Activated naive CD8-positive, alpha-beta T cell treated with anti-CD3 and anti-CD28 coated beads for 36 hours (primary cell): ENCODE measurements at regions not wholly inside any gene's neighbourhood (a gene's known extent, or its start where the extent isn't known, plus 50 kb on each side); places are given as distances from the start of the nearest gene placed in this dataset.

ENCODE experiments used
- DNase-seq: peaks from one replicate; pipeline ENCODE4 v3.0.0; 2021
- H3K27ac Mint-ChIP-seq: one replicate; pipeline ENCODE4 v1.8.0; 2022; ENCODE audit warnings: mild to moderate bottlenecking, moderate library complexity, mixed read lengths
- H3K27me3 Mint-ChIP-seq: one replicate; pipeline ENCODE4 v1.8.0; 2022; ENCODE audit warnings: mild to moderate bottlenecking, mixed read lengths
- H3K36me3 Mint-ChIP-seq: one replicate; pipeline ENCODE4 v1.8.0; 2021; ENCODE audit warnings: mild to moderate bottlenecking, mixed read lengths
- H3K4me1 Mint-ChIP-seq: one replicate; pipeline ENCODE4 v1.8.0; 2021; ENCODE audit warnings: mixed read lengths
- H3K4me3 Mint-ChIP-seq: one replicate; pipeline ENCODE4 v1.8.0; 2022; ENCODE audit warnings: mild to moderate bottlenecking, moderate library complexity, mixed read lengths
- H3K9me3 Mint-ChIP-seq: one replicate; pipeline ENCODE4 v1.8.0; 2022; ENCODE audit warnings: mixed read lengths

DNA sequence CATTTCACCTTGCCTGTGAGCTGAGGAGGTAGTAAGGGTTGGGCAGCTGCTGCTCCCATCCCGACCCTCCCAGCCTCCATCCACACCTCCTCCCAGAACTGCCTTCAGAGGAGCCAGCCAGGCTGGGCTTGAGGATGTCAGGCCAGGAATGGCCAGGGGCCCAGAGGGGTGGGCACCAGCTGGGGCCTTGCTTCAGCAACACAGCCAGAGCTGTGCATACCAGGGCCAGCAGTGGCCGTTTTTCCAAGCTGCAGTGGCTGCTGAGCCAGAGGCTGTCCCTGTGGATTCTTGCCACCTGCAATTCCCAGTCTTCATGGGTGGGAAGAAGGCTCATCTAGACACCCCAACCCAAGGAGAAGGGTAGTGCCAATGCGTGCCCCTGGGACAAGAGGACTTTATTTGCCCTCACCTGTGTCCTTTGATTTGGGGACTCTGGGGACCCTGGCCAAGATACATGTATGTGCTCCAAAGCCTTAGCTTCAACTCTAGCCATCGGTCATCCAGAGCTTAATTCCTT is 153.4 kb upstream of the SDK2 start:
- DNase-seq: no peak
- H3K4me3 Mint-ChIP-seq: no peak overlapping the region
- H3K27me3 Mint-ChIP-seq: peaks cover 4% of the 10 kb centered on the region
- H3K9me3 Mint-ChIP-seq: no peaks in the 10 kb centered on the region
- no peak overlapping the region for H3K27ac Mint-ChIP-seq
- H3K4me1 Mint-ChIP-seq: no peaks in the 10 kb centered on the region
- no peaks in the 10 kb centered on the region for H3K36me3 Mint-ChIP-seq

DNA sequence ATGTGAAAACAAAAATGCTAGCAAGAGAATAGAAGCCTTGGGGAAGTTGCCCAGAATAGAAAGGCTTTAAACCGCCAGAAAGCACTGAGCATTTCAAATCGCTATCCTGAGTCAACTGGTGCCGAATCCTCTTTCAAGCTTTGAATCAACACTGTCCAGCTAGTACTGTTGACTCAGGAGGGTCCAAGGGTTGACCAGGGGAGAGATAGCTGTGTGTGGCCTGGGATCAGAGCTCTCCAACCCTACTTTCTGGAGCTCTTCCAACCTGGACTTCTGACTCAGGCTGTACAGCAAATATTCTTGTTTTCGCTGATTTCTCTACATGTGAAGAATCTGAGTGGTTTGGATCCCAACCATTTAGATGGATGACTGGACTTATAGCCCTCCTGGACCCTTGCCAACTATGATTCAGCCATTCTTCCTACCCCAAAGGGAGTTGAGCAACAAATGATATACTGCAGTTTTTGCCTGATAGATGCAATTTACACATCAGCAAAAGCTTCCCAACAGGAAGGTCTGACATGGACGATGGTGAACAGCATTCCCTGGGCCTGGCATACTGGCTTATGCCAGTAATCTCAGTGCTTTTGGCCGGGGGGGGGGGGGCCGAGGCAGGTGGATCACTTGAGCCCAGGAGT is 154.0 kb upstream of the SDK2 start:
- no peaks in the 10 kb centered on the region for H3K4me1 Mint-ChIP-seq
- no peak overlapping the region for H3K4me3 Mint-ChIP-seq
- peaks cover 2% of the 10 kb centered on the region for H3K9me3 Mint-ChIP-seq
- peaks cover 4% of the 10 kb centered on the region for H3K27me3 Mint-ChIP-seq
- no peak overlapping the region for H3K27ac Mint-ChIP-seq
- DNase-seq: no peak
- no peaks in the 10 kb centered on the region for H3K36me3 Mint-ChIP-seq

DNA sequence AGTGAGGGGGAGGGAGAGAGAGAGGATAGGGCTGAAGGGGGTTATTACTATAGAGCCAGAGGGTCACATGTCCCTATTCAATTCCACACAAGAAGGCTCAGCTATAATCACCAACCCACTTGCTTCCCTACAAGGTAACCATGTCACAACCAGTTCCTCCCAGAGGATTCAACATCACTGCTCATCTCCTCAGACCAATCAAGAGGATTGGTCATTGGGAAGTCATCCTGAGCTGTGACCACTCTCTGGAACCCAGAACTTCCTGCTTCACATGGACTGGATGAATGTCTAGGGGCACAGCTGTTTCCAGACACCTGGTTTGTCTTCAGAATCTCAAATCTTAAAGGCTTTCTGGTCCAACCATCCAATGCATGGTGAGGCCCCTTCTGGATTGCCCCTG is 154.9 kb upstream of the SDK2 start:
- no peak for DNase-seq
- peaks cover 4% of the 10 kb centered on the region for H3K9me3 Mint-ChIP-seq
- no peaks in the 10 kb centered on the region for H3K36me3 Mint-ChIP-seq
- no peak overlapping the region for H3K4me3 Mint-ChIP-seq
- no peak overlapping the region for H3K27ac Mint-ChIP-seq
- peaks cover 4% of the 10 kb centered on the region for H3K27me3 Mint-ChIP-seq
- no peaks in the 10 kb centered on the region for H3K4me1 Mint-ChIP-seq

DNA sequence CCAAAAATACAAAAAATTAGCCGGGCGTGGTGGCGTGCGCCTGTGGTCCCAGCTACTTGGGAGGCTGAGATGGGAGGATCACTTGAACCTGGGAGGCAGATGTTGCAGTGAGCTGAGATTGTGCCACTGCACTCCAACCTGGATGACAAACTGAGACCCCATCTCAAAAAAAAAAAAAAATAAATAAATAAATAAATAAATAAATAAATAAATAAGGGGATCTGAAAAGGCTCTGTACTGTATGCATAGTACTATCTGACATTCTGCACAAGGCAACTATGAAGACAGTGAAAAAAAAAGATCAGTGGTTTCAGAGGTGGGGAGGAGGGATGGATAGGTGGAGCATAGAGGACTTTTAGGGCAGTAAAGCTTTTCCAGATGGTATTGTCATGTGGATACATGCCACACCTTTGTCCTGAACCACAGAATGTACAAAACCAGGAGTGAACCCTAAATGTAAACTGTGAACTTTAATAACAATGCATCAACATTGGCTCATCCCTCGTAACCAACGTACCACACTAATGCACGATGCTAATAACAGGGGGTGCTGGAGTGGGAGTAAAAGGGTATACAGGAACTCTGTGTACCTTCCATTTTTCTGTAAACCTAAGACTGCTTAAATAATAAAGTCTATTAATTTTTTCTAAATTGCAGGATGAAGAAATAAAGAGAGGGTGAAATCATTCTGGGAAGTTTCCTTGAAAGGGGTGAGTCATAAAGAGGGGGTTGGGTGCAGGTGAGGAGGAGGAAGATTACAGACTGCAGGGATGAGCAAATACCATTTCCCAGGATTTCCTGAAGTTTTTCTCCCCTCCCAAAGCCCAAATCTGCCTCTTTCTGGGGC is 155.8 kb upstream of the SDK2 start:
- Mint-ChIP-seq H3K27ac (no peak overlapping the region), H3K36me3 (no peaks in the 10 kb centered on the region), H3K4me1 (no peaks in the 10 kb centered on the region), H3K4me3 (no peak overlapping the region), H3K27me3 (peaks cover 4% of the 10 kb centered on the region), H3K9me3 (peaks cover 4% of the 10 kb centered on the region)
- DNase-seq: no peak

DNA sequence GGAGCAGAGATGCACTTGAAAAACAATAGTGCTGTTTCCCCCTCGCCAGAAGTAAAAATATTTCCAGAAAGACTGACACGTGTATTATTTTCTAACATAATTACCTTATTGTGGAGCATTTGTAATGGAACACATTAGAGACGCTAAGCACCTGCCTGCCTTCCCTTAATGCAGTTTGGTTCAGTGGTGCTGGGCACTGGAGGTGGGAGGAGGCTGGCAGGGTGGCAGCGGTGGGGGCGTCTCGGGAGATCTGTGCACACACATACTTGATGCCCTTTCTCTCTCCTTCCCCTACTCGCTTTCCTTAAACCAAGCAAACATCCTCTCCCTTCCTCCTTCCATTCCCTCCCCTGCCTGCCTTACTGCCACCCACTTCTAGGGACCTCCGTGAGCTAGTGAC is 156.6 kb upstream of the SDK2 start:
- peaks cover 10% of the 10 kb centered on the region for H3K27me3 Mint-ChIP-seq

GRCh38 chr17:73801455-73802100 is 157.3 kb upstream of the SDK2 start:
- H3K27ac Mint-ChIP-seq: no peak overlapping the region
- H3K9me3 Mint-ChIP-seq: peaks cover 9% of the 10 kb centered on the region
- no peak for DNase-seq
- no peaks in the 10 kb centered on the region for H3K36me3 Mint-ChIP-seq
- no peaks in the 10 kb centered on the region for H3K4me1 Mint-ChIP-seq
- H3K27me3 Mint-ChIP-seq: peaks cover 10% of the 10 kb centered on the region
- no peak overlapping the region for H3K4me3 Mint-ChIP-seq

More for the DNA sequence above, 156.6 kb upstream of the SDK2 start:
- DNase-seq: no peak
- no peaks in the 10 kb centered on the region for H3K4me1 Mint-ChIP-seq
- H3K4me3 Mint-ChIP-seq: no peak overlapping the region
- peaks cover 7% of the 10 kb centered on the region for H3K9me3 Mint-ChIP-seq
- no peaks in the 10 kb centered on the region for H3K36me3 Mint-ChIP-seq
- no peak overlapping the region for H3K27ac Mint-ChIP-seq

DNA sequence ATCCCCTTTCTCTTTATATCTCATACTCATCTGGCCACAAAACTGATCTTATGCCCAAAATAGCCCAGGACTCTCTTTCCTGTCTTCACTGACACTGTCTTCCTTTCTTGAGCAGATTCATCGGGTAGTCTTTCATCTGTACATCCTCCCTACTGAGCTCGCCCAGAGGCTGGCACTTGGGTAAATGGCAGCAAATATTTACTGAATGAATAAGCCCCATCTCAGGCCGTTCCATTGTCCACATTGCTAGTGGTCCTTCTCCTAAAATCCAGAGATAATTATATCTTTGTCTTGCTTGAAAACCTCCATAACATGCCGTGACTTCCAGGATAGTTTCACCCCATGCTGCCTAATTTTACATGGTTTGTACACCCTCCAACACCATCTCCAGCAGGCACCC is 158.1 kb upstream of the SDK2 start:
- DNase-seq: no peak
- Mint-ChIP-seq H3K4me1 (no peaks in the 10 kb centered on the region), H3K27me3 (peaks cover 10% of the 10 kb centered on the region), H3K36me3 (no peaks in the 10 kb centered on the region), H3K4me3 (no peak overlapping the region), H3K9me3 (peaks cover 9% of the 10 kb centered on the region), H3K27ac (no peak overlapping the region)

GRCh38 chr17:73802871-73803270 is 158.6 kb upstream of the SDK2 start:
- H3K4me3 Mint-ChIP-seq: no peak overlapping the region
- no peak overlapping the region for H3K27ac Mint-ChIP-seq
- H3K4me1 Mint-ChIP-seq: no peaks in the 10 kb centered on the region
- H3K27me3 Mint-ChIP-seq: peaks cover 10% of the 10 kb centered on the region
- H3K9me3 Mint-ChIP-seq: peaks cover 9% of the 10 kb centered on the region
- no peaks in the 10 kb centered on the region for H3K36me3 Mint-ChIP-seq
- no peak for DNase-seq

- H3K9me3 Mint-ChIP-seq: peaks cover 9% of the 10 kb centered on the region
- H3K27me3 Mint-ChIP-seq: peaks cover 10% of the 10 kb centered on the region
These were observed 159.8 kb upstream of the SDK2 start for GRCh38 chr17:73803964-73804435.

DNA sequence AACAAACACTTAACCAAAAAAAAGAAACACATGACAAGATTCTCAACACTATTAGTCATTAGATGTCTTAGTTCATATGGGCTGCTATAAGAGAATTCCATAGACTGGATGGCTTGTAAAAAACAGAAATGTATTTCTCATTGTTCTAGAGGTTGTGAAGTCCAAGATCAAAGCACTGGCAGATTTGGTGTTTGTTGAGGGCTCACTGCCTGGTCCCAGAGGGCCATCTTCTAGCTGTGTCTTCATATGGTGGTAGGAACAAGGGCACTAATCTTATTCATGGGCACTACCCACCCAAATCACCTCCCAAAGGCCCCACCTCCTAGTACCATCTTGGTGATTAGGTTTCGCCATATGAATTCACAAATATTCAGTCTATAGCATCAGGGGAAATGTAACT is 162.5 kb upstream of the SDK2 start:
- Mint-ChIP-seq H3K36me3 (no peaks in the 10 kb centered on the region), H3K9me3 (peaks cover 9% of the 10 kb centered on the region), H3K27me3 (peaks cover 6% of the 10 kb centered on the region), H3K4me3 (no peak overlapping the region), H3K27ac (no peak overlapping the region), H3K4me1 (no peaks in the 10 kb centered on the region)
- no peak for DNase-seq

More at GRCh38 chr17:73803964-73804435, 159.8 kb upstream of the SDK2 start:
- Mint-ChIP-seq H3K36me3 (no peaks in the 10 kb centered on the region), H3K4me1 (no peaks in the 10 kb centered on the region), H3K4me3 (no peak overlapping the region), H3K27ac (no peak overlapping the region)
- no peak for DNase-seq

GRCh38 chr17:73813201-73813600 is 169.0 kb upstream of the SDK2 start:
- DNase-seq: no peak
- Mint-ChIP-seq H3K9me3 (no peaks in the 10 kb centered on the region), H3K4me3 (no peak overlapping the region), H3K4me1 (no peaks in the 10 kb centered on the region), H3K27ac (no peak overlapping the region), H3K36me3 (no peaks in the 10 kb centered on the region), H3K27me3 (no peaks in the 10 kb centered on the region)

DNA sequence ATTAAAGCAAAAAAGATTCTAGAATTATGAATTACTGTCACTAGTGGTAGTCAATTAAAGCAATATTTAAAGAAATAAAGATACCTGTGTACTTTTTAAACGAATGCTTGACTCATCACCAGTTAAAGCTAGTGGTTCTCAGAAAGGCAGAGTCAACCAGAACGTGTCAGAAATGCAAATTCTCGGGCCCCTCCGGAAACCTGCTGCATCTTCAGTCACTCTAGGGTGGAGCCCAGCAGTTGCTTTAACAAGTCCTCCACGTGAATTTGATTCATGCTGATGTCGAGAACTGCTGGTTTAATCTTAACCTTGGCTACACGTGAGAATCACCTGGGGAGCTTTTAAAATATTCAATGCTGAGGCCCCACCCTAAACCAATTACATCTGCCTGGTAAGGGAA is 169.8 kb upstream of the SDK2 start:
- H3K4me3 Mint-ChIP-seq: no peak overlapping the region
- DNase-seq: no peak
- no peaks in the 10 kb centered on the region for H3K36me3 Mint-ChIP-seq
- H3K27ac Mint-ChIP-seq: no peak overlapping the region
- H3K27me3 Mint-ChIP-seq: no peaks in the 10 kb centered on the region
- H3K9me3 Mint-ChIP-seq: peaks cover 2% of the 10 kb centered on the region
- H3K4me1 Mint-ChIP-seq: no peaks in the 10 kb centered on the region

GRCh38 chr17:73815474-73815873 is 171.2 kb upstream of the SDK2 start:
- H3K27me3 Mint-ChIP-seq: peaks cover 2% of the 10 kb centered on the region
- H3K9me3 Mint-ChIP-seq: peaks cover 2% of the 10 kb centered on the region
- no peak overlapping the region for H3K4me3 Mint-ChIP-seq
- no peaks in the 10 kb centered on the region for H3K36me3 Mint-ChIP-seq
- H3K4me1 Mint-ChIP-seq: no peaks in the 10 kb centered on the region
- DNase-seq: no peak
- no peak overlapping the region for H3K27ac Mint-ChIP-seq

DNA sequence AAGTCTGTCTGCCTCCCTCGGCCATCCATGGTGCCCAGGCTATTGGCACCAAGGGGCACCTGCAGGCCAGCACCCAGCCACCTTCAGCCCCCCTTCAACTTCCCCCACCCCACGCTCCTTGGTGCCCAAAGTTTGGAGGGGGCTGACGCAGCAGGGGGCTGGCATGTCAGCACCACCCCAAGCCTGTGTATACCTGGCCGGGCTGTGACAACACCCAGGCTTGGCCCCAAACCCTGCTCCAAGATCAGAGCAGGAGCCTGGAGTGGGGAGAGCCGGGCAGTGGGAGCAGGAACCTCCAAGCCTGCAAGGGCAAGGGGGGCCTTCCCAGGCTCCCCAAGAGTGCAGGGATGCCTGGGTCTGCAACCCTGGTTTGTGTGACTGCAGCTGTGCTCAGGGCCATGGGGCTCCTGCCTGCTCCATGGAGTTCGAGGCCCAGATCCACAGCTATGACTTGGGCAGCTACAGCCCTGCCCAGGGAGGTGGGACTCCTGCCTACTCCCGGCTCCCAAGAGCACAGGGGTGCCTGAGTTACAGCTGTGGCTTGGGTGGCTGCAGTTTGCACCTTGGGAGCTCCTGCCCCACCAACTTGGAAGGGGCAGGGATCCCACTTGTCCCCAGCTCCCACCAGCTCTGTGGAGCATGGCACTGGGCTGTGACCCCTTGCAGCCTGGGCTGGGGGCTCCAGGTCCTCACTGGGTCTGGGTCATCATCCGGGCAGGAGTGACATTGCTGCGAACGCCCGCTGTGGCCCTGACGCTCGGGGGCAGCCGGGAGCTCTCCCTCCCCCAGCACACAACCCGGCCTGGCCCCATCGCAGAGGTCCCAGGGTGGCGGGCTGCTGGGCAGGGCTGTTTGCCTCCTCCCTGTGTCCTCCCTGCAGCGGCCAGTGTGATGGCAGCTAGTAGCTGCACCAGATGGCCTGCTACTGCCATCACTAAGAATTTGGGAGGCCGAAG is 175.5 kb upstream of the SDK2 start:
- H3K36me3 Mint-ChIP-seq: no peaks in the 10 kb centered on the region
- no peak overlapping the region for H3K27ac Mint-ChIP-seq
- H3K27me3 Mint-ChIP-seq: peaks cover 26% of the 10 kb centered on the region
- peaks cover 14% of the 10 kb centered on the region for H3K4me1 Mint-ChIP-seq
- no peak for DNase-seq
- peaks cover 2% of the 10 kb centered on the region for H3K9me3 Mint-ChIP-seq
- H3K4me3 Mint-ChIP-seq: no peak overlapping the region
